ENCODE measurements at regions not wholly inside any gene's neighbourhood (a gene's known extent, or its start where the extent isn't known, plus 50 kb on each side); places are given as distances from the start of the nearest gene placed in this dataset.

- H3K9me3 ChIP-seq: no peaks in the 10 kb centered on the region
- no peaks in the 10 kb centered on the region for H3K4me1 ChIP-seq
- no peak for DNase-seq
- no peak for TF ChIP-seq POLR2AphosphoS5 (IDR thresholded peaks at IDR 0.05)
- TF ChIP-seq CTCF (IDR thresholded peaks at IDR 0.05 in 8 of 11, conservative IDR thresholded peaks at IDR 0.05 in 3 of 11): no peak
- no peak for TF ChIP-seq POLR2A (IDR thresholded peaks at IDR 0.05)
- no peak overlapping the region for H3K27ac ChIP-seq
- H3K27me3 ChIP-seq (replicated peaks in 1 of 7): peaks cover 0 to 5% (median 0%) of the 10 kb centered on the region in 7 donors
- H3K36me3 ChIP-seq: no peaks in the 10 kb centered on the region
- WGBS, 5 donors: 87 to 93% (median 92%) methylated on average over 33 of the region's 33 CpGs
- H3K4me3 ChIP-seq: no peak overlapping the region
- intact Hi-C loops (cut with DNase I; ENCODE audit: low total_unique reads): no loop called here
Measured at GRCh38 chr22:49469896-49470740, 357.6 kb downstream of the BRD1 start.

DNA sequence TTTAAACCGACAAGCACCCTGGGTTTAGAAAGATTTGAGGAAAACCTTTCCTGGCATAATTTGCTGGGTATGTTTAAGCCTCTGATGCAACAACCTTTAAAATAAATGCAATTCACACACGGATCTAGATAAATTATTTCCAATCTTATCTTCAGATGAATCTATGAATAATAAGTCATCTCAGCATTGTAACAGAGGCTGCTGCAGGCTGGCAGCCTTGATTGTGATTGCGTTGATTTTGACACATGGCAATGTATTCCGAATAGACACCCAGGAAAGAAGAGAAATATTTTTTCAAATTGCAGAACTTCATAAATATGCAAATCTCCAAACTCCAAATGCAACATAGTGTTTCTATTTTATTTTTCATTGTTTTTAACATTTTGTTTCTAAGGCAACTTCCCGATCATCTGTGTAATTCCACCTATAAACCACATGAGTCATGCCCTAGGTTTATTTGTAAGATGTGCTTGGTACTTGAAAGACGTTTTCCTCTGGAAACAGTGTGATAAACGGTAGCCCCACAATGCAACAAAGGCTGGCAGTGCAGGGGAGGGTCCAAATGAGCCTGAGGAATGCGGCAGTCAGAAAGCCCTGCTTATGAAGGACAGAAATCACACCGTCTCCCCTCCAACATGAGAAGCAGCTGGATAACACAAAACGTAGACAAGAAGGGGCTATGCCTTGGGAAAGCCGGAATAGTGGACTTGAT is 359.0 kb downstream of the BRD1 start:
- no peak overlapping the region for H3K4me3 ChIP-seq
- intact Hi-C loops (cut with DNase I; ENCODE audit: low total_unique reads): no loop called here
- WGBS, 5 donors: 66 to 83% (median 76%) methylated on average over 11 of the region's 11 CpGs
- H3K27ac ChIP-seq: no peak overlapping the region
- no peaks in the 10 kb centered on the region for H3K9me3 ChIP-seq
- no peaks in the 10 kb centered on the region for H3K36me3 ChIP-seq
- DNase-seq: no peak
- peaks cover 0 to 5% (median 0%) of the 10 kb centered on the region in 7 donors for H3K27me3 ChIP-seq (replicated peaks in 1 of 7)
- no peak for TF ChIP-seq POLR2A (IDR thresholded peaks at IDR 0.05)
- TF ChIP-seq CTCF (IDR thresholded peaks at IDR 0.05 in 8 of 11, conservative IDR thresholded peaks at IDR 0.05 in 3 of 11): no peak
- TF ChIP-seq POLR2AphosphoS5 (IDR thresholded peaks at IDR 0.05): no peak
- no peaks in the 10 kb centered on the region for H3K4me1 ChIP-seq

- Histone ChIP-seq H3K4me3 (no peak overlapping the region), H3K9me3 (no peaks in the 10 kb centered on the region), H3K4me1 (no peaks in the 10 kb centered on the region), H3K27me3 (replicated peaks in 1 of 7) (peaks cover 0 to 11% (median 0%) of the 10 kb centered on the region in 7 donors), H3K36me3 (no peaks in the 10 kb centered on the region), H3K27ac (no peak overlapping the region)
- DNase-seq: no peak
- TF ChIP-seq POLR2AphosphoS5 (IDR thresholded peaks at IDR 0.05) (no peak), CTCF (IDR thresholded peaks at IDR 0.05 in 8 of 11, conservative IDR thresholded peaks at IDR 0.05 in 3 of 11) (no peak), POLR2A (IDR thresholded peaks at IDR 0.05) (no peak)
- intact Hi-C loops (cut with DNase I; ENCODE audit: low total_unique reads): no loop called here
- 79 to 94% (median 83%) methylated on average over 17 of the region's 17 CpGs for WGBS, 5 donors
Measured at GRCh38 chr22:49466878-49467595, 360.6 kb downstream of the BRD1 start.

All from spleen (tissue), 11 donors.